ENCODE measurements at regions not wholly inside any gene's neighbourhood (a gene's known extent, or its start where the extent isn't known, plus 50 kb on each side); places are given as distances from the start of the nearest gene placed in this dataset.
"Not testable (repeated sequence)": the region's sequence is repeated elsewhere in the genome, so short reads cannot be mapped to it uniquely, and the experiment has no call there.

- Histone ChIP-seq H3K4me1 (ENCODE audit: control insufficient read depth, insufficient read depth, low read length) (no peaks in the 10 kb centered on the region), H3K36me3 (ENCODE audit: control insufficient read depth, insufficient read depth, low read length, severe bottlenecking) (no peaks in the 10 kb centered on the region), H3K27me3 (replicated peaks; ENCODE audit: control insufficient read depth, insufficient read depth, low read length) (peaks cover 7% of the 10 kb centered on the region), H3K9ac (ENCODE audit: low read length) (no peak overlapping the region), H3K4me3 (ENCODE audit: low read length) (no peak overlapping the region), H3K9me3 (ENCODE audit: control insufficient read depth, low read length) (no peaks in the 10 kb centered on the region)
- DNase-seq (ENCODE audit: low read depth), result no peak
These were observed 685.0 kb downstream of the TMEM121 start for GRCh38 chr14:106211334-106211900.

GRCh38 chr14:106215229-106215628, 688.8 kb downstream of the TMEM121 start:
- no peaks in the 10 kb centered on the region for H3K4me1 ChIP-seq (ENCODE audit: control insufficient read depth, insufficient read depth, low read length)
- no peak overlapping the region for H3K9ac ChIP-seq (ENCODE audit: low read length)
- H3K4me3 ChIP-seq (ENCODE audit: low read length), result no peak overlapping the region
- H3K9me3 ChIP-seq (ENCODE audit: control insufficient read depth, low read length), result no peaks in the 10 kb centered on the region
- DNase-seq (ENCODE audit: low read depth), result no peak
- no peaks in the 10 kb centered on the region for H3K36me3 ChIP-seq (ENCODE audit: control insufficient read depth, insufficient read depth, low read length, severe bottlenecking)
- peaks cover 3% of the 10 kb centered on the region for H3K27me3 ChIP-seq (replicated peaks; ENCODE audit: control insufficient read depth, insufficient read depth, low read length)

- Histone ChIP-seq H3K27me3 (replicated peaks; ENCODE audit: control insufficient read depth, insufficient read depth, low read length) (peaks cover 3% of the 10 kb centered on the region), H3K36me3 (ENCODE audit: control insufficient read depth, insufficient read depth, low read length, severe bottlenecking) (no peaks in the 10 kb centered on the region), H3K4me3 (ENCODE audit: low read length) (no peak overlapping the region), H3K9me3 (ENCODE audit: control insufficient read depth, low read length) (no peaks in the 10 kb centered on the region), H3K9ac (ENCODE audit: low read length) (no peak overlapping the region), H3K4me1 (ENCODE audit: control insufficient read depth, insufficient read depth, low read length) (no peaks in the 10 kb centered on the region)
- no peak for DNase-seq (ENCODE audit: low read depth)
These were observed 690.3 kb downstream of the TMEM121 start for GRCh38 chr14:106216679-106217078.

- Histone ChIP-seq H3K4me3 (ENCODE audit: low read length) (no peak overlapping the region), H3K4me1 (ENCODE audit: control insufficient read depth, insufficient read depth, low read length) (no peaks in the 10 kb centered on the region), H3K9ac (ENCODE audit: low read length) (no peak overlapping the region), H3K27me3 (replicated peaks; ENCODE audit: control insufficient read depth, insufficient read depth, low read length) (peaks cover 3% of the 10 kb centered on the region), H3K36me3 (ENCODE audit: control insufficient read depth, insufficient read depth, low read length, severe bottlenecking) (no peaks in the 10 kb centered on the region), H3K9me3 (ENCODE audit: control insufficient read depth, low read length) (no peaks in the 10 kb centered on the region)
- no peak for DNase-seq (ENCODE audit: low read depth)
These were observed 691.8 kb downstream of the TMEM121 start for GRCh38 chr14:106218174-106218573.

GRCh38 chr14:106222311-106222710, 695.9 kb downstream of the TMEM121 start:
- DNase-seq (ENCODE audit: low read depth), result no peak
- Histone ChIP-seq H3K4me3 (ENCODE audit: low read length) (no peak overlapping the region), H3K36me3 (ENCODE audit: control insufficient read depth, insufficient read depth, low read length, severe bottlenecking) (no peaks in the 10 kb centered on the region), H3K4me1 (ENCODE audit: control insufficient read depth, insufficient read depth, low read length) (no peaks in the 10 kb centered on the region), H3K9me3 (ENCODE audit: control insufficient read depth, low read length) (no peaks in the 10 kb centered on the region), H3K27me3 (replicated peaks; ENCODE audit: control insufficient read depth, insufficient read depth, low read length) (no peaks in the 10 kb centered on the region), H3K9ac (ENCODE audit: low read length) (no peak overlapping the region)

GRCh38 chr14:106222731-106223130, 696.3 kb downstream of the TMEM121 start:
- Histone ChIP-seq H3K4me1 (ENCODE audit: control insufficient read depth, insufficient read depth, low read length) (no peaks in the 10 kb centered on the region), H3K4me3 (ENCODE audit: low read length) (no peak overlapping the region), H3K9ac (ENCODE audit: low read length) (no peak overlapping the region), H3K27me3 (replicated peaks; ENCODE audit: control insufficient read depth, insufficient read depth, low read length) (no peaks in the 10 kb centered on the region), H3K9me3 (ENCODE audit: control insufficient read depth, low read length) (no peaks in the 10 kb centered on the region), H3K36me3 (ENCODE audit: control insufficient read depth, insufficient read depth, low read length, severe bottlenecking) (no peaks in the 10 kb centered on the region)
- DNase-seq (ENCODE audit: low read depth), result no peak

GRCh38 chr14:106227793-106228192, 701.4 kb downstream of the TMEM121 start:
- Histone ChIP-seq H3K36me3 (ENCODE audit: control insufficient read depth, insufficient read depth, low read length, severe bottlenecking) (no peaks in the 10 kb centered on the region), H3K9ac (ENCODE audit: low read length) (no peak overlapping the region), H3K4me1 (ENCODE audit: control insufficient read depth, insufficient read depth, low read length) (no peaks in the 10 kb centered on the region), H3K9me3 (ENCODE audit: control insufficient read depth, low read length) (no peaks in the 10 kb centered on the region), H3K4me3 (ENCODE audit: low read length) (no peak overlapping the region), H3K27me3 (replicated peaks; ENCODE audit: control insufficient read depth, insufficient read depth, low read length) (peaks cover 2% of the 10 kb centered on the region)
- DNase-seq (ENCODE audit: low read depth), result no peak

GRCh38 chr14:106228541-106229158, 702.3 kb downstream of the TMEM121 start:
- Histone ChIP-seq H3K4me1 (ENCODE audit: control insufficient read depth, insufficient read depth, low read length) (no peaks in the 10 kb centered on the region), H3K9me3 (ENCODE audit: control insufficient read depth, low read length) (no peaks in the 10 kb centered on the region), H3K27me3 (replicated peaks; ENCODE audit: control insufficient read depth, insufficient read depth, low read length) (peaks cover 2% of the 10 kb centered on the region), H3K4me3 (ENCODE audit: low read length) (no peak overlapping the region), H3K36me3 (ENCODE audit: control insufficient read depth, insufficient read depth, low read length, severe bottlenecking) (no peaks in the 10 kb centered on the region), H3K9ac (ENCODE audit: low read length) (no peak overlapping the region)
- no peak for DNase-seq (ENCODE audit: low read depth)

GRCh38 chr14:106230071-106230470, 703.7 kb downstream of the TMEM121 start:
- no peaks in the 10 kb centered on the region for H3K36me3 ChIP-seq (ENCODE audit: control insufficient read depth, insufficient read depth, low read length, severe bottlenecking)
- peaks cover 2% of the 10 kb centered on the region for H3K27me3 ChIP-seq (replicated peaks; ENCODE audit: control insufficient read depth, insufficient read depth, low read length)
- H3K4me1 ChIP-seq (ENCODE audit: control insufficient read depth, insufficient read depth, low read length), result no peaks in the 10 kb centered on the region
- no peaks in the 10 kb centered on the region for H3K9me3 ChIP-seq (ENCODE audit: control insufficient read depth, low read length)
- H3K9ac ChIP-seq (ENCODE audit: low read length), result no peak overlapping the region
- no peak overlapping the region for H3K4me3 ChIP-seq (ENCODE audit: low read length)
- DNase-seq (ENCODE audit: low read depth), result no peak

GRCh38 chr14:106233191-106233590, 706.8 kb downstream of the TMEM121 start:
- not testable (repeated sequence) for H3K4me1 ChIP-seq (ENCODE audit: control insufficient read depth, insufficient read depth, low read length); H3K4me3 ChIP-seq (ENCODE audit: low read length); H3K27me3 ChIP-seq (replicated peaks; ENCODE audit: control insufficient read depth, insufficient read depth, low read length); H3K9me3 ChIP-seq (ENCODE audit: control insufficient read depth, low read length); DNase-seq (ENCODE audit: low read depth); H3K9ac ChIP-seq (ENCODE audit: low read length); H3K36me3 ChIP-seq (ENCODE audit: control insufficient read depth, insufficient read depth, low read length, severe bottlenecking)

- not testable (repeated sequence) for H3K27me3 ChIP-seq (replicated peaks; ENCODE audit: control insufficient read depth, insufficient read depth, low read length)
These were observed 708.3 kb downstream of the TMEM121 start for GRCh38 chr14:106234525-106235254.

More at GRCh38 chr14:106234525-106235254, 708.3 kb downstream of the TMEM121 start:
- H3K4me3 ChIP-seq (ENCODE audit: low read length); H3K4me1 ChIP-seq (ENCODE audit: control insufficient read depth, insufficient read depth, low read length); DNase-seq (ENCODE audit: low read depth); H3K9me3 ChIP-seq (ENCODE audit: control insufficient read depth, low read length); H3K36me3 ChIP-seq (ENCODE audit: control insufficient read depth, insufficient read depth, low read length, severe bottlenecking); H3K9ac ChIP-seq (ENCODE audit: low read length): not testable (repeated sequence)
